HG02588 (cell line): ENCODE measurements at regions not wholly inside any gene's neighbourhood (a gene's known extent, or its start where the extent isn't known, plus 50 kb on each side); places are given as distances from the start of the nearest gene placed in this dataset.
"Not testable (repeated sequence)": the region's sequence is repeated elsewhere in the genome, so short reads cannot be mapped to it uniquely, and the experiment has no call there.

Source experiments
- ATAC-seq: cut with Tn5 transposase; IDR thresholded peaks from one replicate; pipeline ENCODE4 v1.9.1; 2021; ENCODE audit warnings: mild to moderate bottlenecking, moderate library complexity; ENCODE audit not compliant: unreplicated experiment

GRCh38 chr7:96921231-96921630, 84.1 kb upstream of the DLX6 start:
- ATAC-seq: no peak

GRCh38 chr7:96921771-96922170, 83.6 kb upstream of the DLX6 start:
- no peak for ATAC-seq

GRCh38 chr7:96923345-96923744, 82.0 kb upstream of the DLX6 start:
- not testable (repeated sequence) for ATAC-seq

- no peak for ATAC-seq
Measured at GRCh38 chr7:96927131-96927530, 78.2 kb upstream of the DLX6 start.

- ATAC-seq: no peak
Measured at GRCh38 chr7:96928965-96929364, 76.4 kb upstream of the DLX6 start.

- ATAC-seq: no peak
Measured at GRCh38 chr7:96931891-96932290, 73.5 kb upstream of the DLX6 start.

- ATAC-seq: no peak
Measured at GRCh38 chr7:96933067-96933645, 72.2 kb upstream of the DLX6 start.

- ATAC-seq: no peak
Measured at GRCh38 chr7:96936621-96937020, 68.7 kb upstream of the DLX6 start.

GRCh38 chr7:96942112-96942511, 63.2 kb upstream of the DLX6 start:
- ATAC-seq: no peak

- no peak for ATAC-seq
Measured at GRCh38 chr7:96949766-96950165, 55.6 kb upstream of the DLX6 start.

GRCh38 chr7:96952974-96953391, 52.4 kb upstream of the DLX6 start:
- ATAC-seq: no peak

- no peak for ATAC-seq
Measured at GRCh38 chr7:96953676-96954513, 51.5 kb upstream of the DLX6 start.
